Skin epidermis (tissue), 12 donors: ENCODE measurements at regions not wholly inside any gene's neighbourhood (a gene's known extent, or its start where the extent isn't known, plus 50 kb on each side); places are given as distances from the start of the nearest gene placed in this dataset.

Source experiments
- H3K27ac ChIP-seq, 21 experiments: fragments of 200-600 bp; sonication (generic) in 11 of 21; one replicate each; pipeline ENCODE4 v1.5.0; 2020; ENCODE audit warnings: mild to moderate bottlenecking in 3 of 21, inconsistent platforms in 2 of 21, moderate library complexity in 2 of 21
- H3K4me3 ChIP-seq, 7 experiments: fragments of 200-600 bp; sonication (generic) in 2 of 7; one replicate each; pipeline ENCODE4 v1.5.0; 2020; ENCODE audit warnings: inconsistent platforms in 2 of 7, mild to moderate bottlenecking in 2 of 7, moderate library complexity in 1 of 7

GRCh38 chr9:28607843-28608242, 1034.6 kb upstream of the C9orf72 start:
- H3K27ac ChIP-seq, result no peak overlapping the region
- no peak overlapping the region for H3K4me3 ChIP-seq

- H3K27ac ChIP-seq, result no peak overlapping the region
- H3K4me3 ChIP-seq, result no peak overlapping the region
Measured at GRCh38 chr9:28610339-28610738, 1037.1 kb upstream of the C9orf72 start.

GRCh38 chr9:28616310-28616709, 1043.0 kb upstream of the C9orf72 start:
- Histone ChIP-seq H3K4me3 (no peak overlapping the region), H3K27ac (no peak overlapping the region)

GRCh38 chr9:28620011-28620410, 1046.7 kb upstream of the C9orf72 start:
- no peak overlapping the region for H3K4me3 ChIP-seq

GRCh38 chr9:28620661-28621060, 1047.4 kb upstream of the C9orf72 start:
- Histone ChIP-seq H3K27ac (no peak overlapping the region), H3K4me3 (no peak overlapping the region)

More at GRCh38 chr9:28620011-28620410, 1046.7 kb upstream of the C9orf72 start:
- no peak overlapping the region for H3K27ac ChIP-seq

GRCh38 chr9:28624771-28625170, 1051.5 kb upstream of the C9orf72 start:
- H3K27ac ChIP-seq, result no peak overlapping the region
- H3K4me3 ChIP-seq, result no peak overlapping the region

- no peak overlapping the region for H3K27ac ChIP-seq
Measured at GRCh38 chr9:28628031-28628430, 1054.8 kb upstream of the C9orf72 start.

GRCh38 chr9:28648723-28649122, 1075.4 kb upstream of the C9orf72 start:
- Histone ChIP-seq H3K4me3 (no peak overlapping the region), H3K27ac (no peak overlapping the region)

More at GRCh38 chr9:28628031-28628430, 1054.8 kb upstream of the C9orf72 start:
- H3K4me3 ChIP-seq, result no peak overlapping the region

GRCh38 chr9:28650327-28650726, 1077.0 kb upstream of the C9orf72 start:
- no peak overlapping the region for H3K4me3 ChIP-seq
- no peak overlapping the region for H3K27ac ChIP-seq

- Histone ChIP-seq H3K27ac (no peak overlapping the region), H3K4me3 (no peak overlapping the region)
Measured at GRCh38 chr9:28651050-28651722, 1077.9 kb upstream of the C9orf72 start.

- H3K4me3 ChIP-seq, result no peak overlapping the region
- H3K27ac ChIP-seq, result no peak overlapping the region
Measured at GRCh38 chr9:28653216-28653615, 1079.9 kb upstream of the C9orf72 start.

GRCh38 chr9:28656727-28657126, 1083.4 kb upstream of the C9orf72 start:
- H3K4me3 ChIP-seq, result no peak overlapping the region
- H3K27ac ChIP-seq, result no peak overlapping the region

GRCh38 chr9:28661853-28662252, 1088.6 kb upstream of the C9orf72 start:
- H3K27ac ChIP-seq, result no peak overlapping the region

GRCh38 chr9:28662675-28663074, 1089.4 kb upstream of the C9orf72 start:
- Histone ChIP-seq H3K27ac (no peak overlapping the region), H3K4me3 (no peak overlapping the region)

More at GRCh38 chr9:28661853-28662252, 1088.6 kb upstream of the C9orf72 start:
- H3K4me3 ChIP-seq, result no peak overlapping the region

GRCh38 chr9:28668158-28668557, 1094.9 kb upstream of the C9orf72 start:
- H3K27ac ChIP-seq, result no peak overlapping the region
- no peak overlapping the region for H3K4me3 ChIP-seq

GRCh38 chr9:28671000-28671399, 1097.7 kb upstream of the C9orf72 start:
- Histone ChIP-seq H3K27ac (no peak overlapping the region), H3K4me3 (no peak overlapping the region)

GRCh38 chr9:28678097-28678496, 1104.8 kb upstream of the C9orf72 start:
- H3K4me3 ChIP-seq, result no peak overlapping the region
- H3K27ac ChIP-seq, result no peak overlapping the region

GRCh38 chr9:28688172-28688571, 1114.9 kb upstream of the C9orf72 start:
- H3K4me3 ChIP-seq, result no peak overlapping the region
- H3K27ac ChIP-seq, result no peak overlapping the region

GRCh38 chr9:28692012-28692411, 1118.7 kb upstream of the C9orf72 start:
- Histone ChIP-seq H3K27ac (no peak overlapping the region), H3K4me3 (no peak overlapping the region)

GRCh38 chr9:28696960-28697359, 1123.7 kb upstream of the C9orf72 start:
- H3K27ac ChIP-seq, result no peak overlapping the region
- no peak overlapping the region for H3K4me3 ChIP-seq

GRCh38 chr9:28699632-28700031, 1126.4 kb upstream of the C9orf72 start:
- Histone ChIP-seq H3K27ac (no peak overlapping the region), H3K4me3 (no peak overlapping the region)

- H3K4me3 ChIP-seq, result no peak overlapping the region
Measured at GRCh38 chr9:28707616-28708015, 1134.3 kb upstream of the C9orf72 start.

More at GRCh38 chr9:28707616-28708015, 1134.3 kb upstream of the C9orf72 start:
- no peak overlapping the region for H3K27ac ChIP-seq
